ENCODE measurements at regions not wholly inside any gene's neighbourhood (a gene's known extent, or its start where the extent isn't known, plus 50 kb on each side); places are given as distances from the start of the nearest gene placed in this dataset.

GRCh38 chr16:6674071-6674470 is 658.6 kb upstream of the RBFOX1 start:
- TF ChIP-seq TOX (CRISPR knock-in tag; IDR thresholded peaks at IDR 0.05; ENCODE audit: borderline replicate concordance), result no peak
- TF ChIP-seq PATZ1 (CRISPR knock-in tag; IDR thresholded peaks at IDR 0.05; ENCODE audit: borderline replicate concordance), result no peak
- no peak for TF ChIP-seq CREB5 (CRISPR knock-in tag; IDR thresholded peaks at IDR 0.05; ENCODE audit: low read depth)
- no peak for TF ChIP-seq PPARA (CRISPR knock-in tag; IDR thresholded peaks at IDR 0.05; ENCODE audit: borderline replicate concordance)
- no peak for TF ChIP-seq ZNF8 (CRISPR knock-in tag; IDR thresholded peaks at IDR 0.05)
- no peak for TF ChIP-seq ZNF565 (CRISPR knock-in tag; conservative IDR thresholded peaks at IDR 0.05; ENCODE audit: low read depth)
- no peak for TF ChIP-seq ZC3H10 (CRISPR knock-in tag; IDR thresholded peaks at IDR 0.05)
- no peak for TF ChIP-seq TSHZ2 (CRISPR knock-in tag; IDR thresholded peaks at IDR 0.05)
- no peak for TF ChIP-seq TCF4 (CRISPR knock-in tag; IDR thresholded peaks at IDR 0.05; ENCODE audit: borderline replicate concordance)
- TF ChIP-seq ESRRG (CRISPR knock-in tag; IDR thresholded peaks at IDR 0.05), result no peak
- TF ChIP-seq OSR1 (CRISPR knock-in tag; IDR thresholded peaks at IDR 0.05), result no peak
- TF ChIP-seq RARB (CRISPR knock-in tag; IDR thresholded peaks at IDR 0.05), result no peak
- no peak for TF ChIP-seq ZFP3 (CRISPR knock-in tag; IDR thresholded peaks at IDR 0.05)

All from SK-N-SH treated with all-trans-retinoic acid at 6 μM for 48 hours (cell line).